ENCODE measurements at regions not wholly inside any gene's neighbourhood (a gene's known extent, or its start where the extent isn't known, plus 50 kb on each side); places are given as distances from the start of the nearest gene placed in this dataset.

- Histone ChIP-seq H3K4me1 (ENCODE audit: insufficient read depth, low read length) (peaks cover 11% of the 10 kb centered on the region; the same call in 1 of the 2 replicates), H3K4me3 (ENCODE audit: low read length) (no peak overlapping the region), H3K9ac (ENCODE audit: low read depth, low read length) (no peak overlapping the region), H3K27me3 (ENCODE audit: insufficient read depth, low read length) (no peaks in the 10 kb centered on the region), H3K27ac (ENCODE audit: low read depth, low read length) (no peak overlapping the region), H3K9me3 (ENCODE audit: insufficient read depth, low read depth, low read length) (0 out of 2 replicates have a peak, but pooled peaks cover 7% of the 10 kb centered on the region), H3K36me3 (ENCODE audit: insufficient read depth, low read length) (no peaks in the 10 kb centered on the region)
- 95% methylated on average over 4 of the region's 5 CpGs for WGBS
Observed at GRCh38 chr4:128668566-128668965, 140.9 kb upstream of the JADE1 start.

GRCh38 chr4:128665514-128665913, 144.0 kb upstream of the JADE1 start:
- 0 out of 2 replicates have a peak, but pooled peaks cover 5% of the 10 kb centered on the region for H3K9me3 ChIP-seq (ENCODE audit: insufficient read depth, low read depth, low read length)
- no peak overlapping the region for H3K9ac ChIP-seq (ENCODE audit: low read depth, low read length)
- H3K27ac ChIP-seq (ENCODE audit: low read depth, low read length): no peak overlapping the region
- H3K4me3 ChIP-seq (ENCODE audit: low read length): no peak overlapping the region
- H3K27me3 ChIP-seq (ENCODE audit: insufficient read depth, low read length): no peaks in the 10 kb centered on the region
- no peaks in the 10 kb centered on the region for H3K36me3 ChIP-seq (ENCODE audit: insufficient read depth, low read length)
- peaks cover 4% of the 10 kb centered on the region; the same call in 1 of the 2 replicates for H3K4me1 ChIP-seq (ENCODE audit: insufficient read depth, low read length)
- 100% methylated on average over 1 of the region's 2 CpGs for WGBS

GRCh38 chr4:128663325-128663724, 146.2 kb upstream of the JADE1 start:
- Histone ChIP-seq H3K27me3 (ENCODE audit: insufficient read depth, low read length) (no peaks in the 10 kb centered on the region), H3K9me3 (ENCODE audit: insufficient read depth, low read depth, low read length) (0 out of 2 replicates have a peak, but pooled peaks cover 5% of the 10 kb centered on the region), H3K36me3 (ENCODE audit: insufficient read depth, low read length) (no peaks in the 10 kb centered on the region), H3K4me3 (ENCODE audit: low read length) (no peak overlapping the region), H3K27ac (ENCODE audit: low read depth, low read length) (no peak overlapping the region), H3K4me1 (ENCODE audit: insufficient read depth, low read length) (peaks cover 4% of the 10 kb centered on the region; the same call in 1 of the 2 replicates), H3K9ac (ENCODE audit: low read depth, low read length) (no peak overlapping the region)
- 93% methylated on average over 3 of the region's 3 CpGs for WGBS

DNA sequence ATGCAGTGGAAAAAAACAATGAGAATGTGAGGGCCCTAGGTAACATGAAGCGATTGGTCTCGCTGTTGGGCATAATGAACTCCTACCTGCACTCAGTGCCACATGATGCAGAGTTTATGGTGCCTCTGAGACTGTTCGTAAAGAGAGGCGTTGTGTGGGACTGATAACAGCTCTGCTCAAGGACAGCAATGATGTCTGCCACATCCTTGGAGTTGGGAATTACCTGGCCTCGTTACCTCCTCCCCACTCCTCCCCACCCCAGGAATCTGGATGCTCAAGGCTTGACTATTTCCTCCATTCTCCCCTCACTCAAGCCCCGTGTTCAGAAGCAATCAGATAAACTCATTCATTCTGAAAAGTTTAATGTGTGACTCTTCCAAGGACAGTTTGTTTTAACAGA, 148.0 kb upstream of the JADE1 start:
- H3K4me3 ChIP-seq (ENCODE audit: low read length): no peak overlapping the region
- no peaks in the 10 kb centered on the region for H3K27me3 ChIP-seq (ENCODE audit: insufficient read depth, low read length)
- H3K4me1 ChIP-seq (ENCODE audit: insufficient read depth, low read length): peaks cover 4% of the 10 kb centered on the region; the same call in 1 of the 2 replicates
- no peaks in the 10 kb centered on the region for H3K36me3 ChIP-seq (ENCODE audit: insufficient read depth, low read length)
- no peak overlapping the region for H3K27ac ChIP-seq (ENCODE audit: low read depth, low read length)
- WGBS: 84% methylated on average over 6 of the region's 6 CpGs
- H3K9me3 ChIP-seq (ENCODE audit: insufficient read depth, low read depth, low read length): 0 out of 2 replicates have a peak, but pooled peaks cover 1% of the 10 kb centered on the region
- no peak overlapping the region for H3K9ac ChIP-seq (ENCODE audit: low read depth, low read length)

DNA sequence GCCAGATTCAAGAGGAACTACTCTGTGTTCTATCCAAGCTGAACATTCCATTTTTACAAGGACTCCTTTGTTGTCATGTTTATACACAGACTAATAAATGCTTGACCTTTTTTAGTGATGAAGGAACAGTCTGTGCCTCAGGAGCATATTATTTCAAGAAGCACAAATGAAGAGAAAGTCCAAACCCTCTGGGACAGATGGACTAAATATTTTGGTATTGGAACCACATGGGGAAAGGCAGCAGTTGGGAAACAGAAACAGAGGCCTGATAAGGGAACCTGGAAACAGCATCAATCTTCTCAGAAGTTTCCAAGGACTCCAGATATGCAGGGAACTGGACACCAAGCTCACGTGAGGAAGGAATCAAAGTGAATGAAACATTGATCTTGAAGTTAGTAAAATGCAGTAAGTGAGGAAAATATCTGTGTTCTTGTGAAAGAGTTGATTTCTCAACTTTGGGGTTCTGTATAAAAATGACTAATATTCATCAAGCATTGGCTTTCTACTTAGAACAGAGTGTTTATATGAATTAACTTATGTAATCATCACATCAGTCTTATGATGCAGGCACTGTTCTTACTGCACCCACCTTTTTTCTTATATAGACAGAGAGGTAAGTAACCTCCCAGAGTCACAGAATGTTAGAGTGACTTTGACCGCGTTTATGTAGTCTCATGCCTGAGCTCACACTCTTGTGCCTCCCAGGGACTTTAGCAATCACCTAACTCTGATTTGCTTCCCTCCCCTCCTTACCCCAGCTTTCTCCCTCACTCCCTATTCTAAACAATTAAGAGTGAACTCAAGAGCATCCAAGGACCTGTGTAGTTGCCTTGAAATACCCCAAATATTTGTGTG, 148.9 kb upstream of the JADE1 start:
- H3K9ac ChIP-seq (ENCODE audit: low read depth, low read length): no peak overlapping the region
- peaks cover 4% of the 10 kb centered on the region; the same call in 1 of the 2 replicates for H3K4me1 ChIP-seq (ENCODE audit: insufficient read depth, low read length)
- H3K9me3 ChIP-seq (ENCODE audit: insufficient read depth, low read depth, low read length): 0 out of 2 replicates have a peak, but pooled peaks cover under 1% of the 10 kb centered on the region
- no peaks in the 10 kb centered on the region for H3K36me3 ChIP-seq (ENCODE audit: insufficient read depth, low read length)
- no peak overlapping the region for H3K27ac ChIP-seq (ENCODE audit: low read depth, low read length)
- WGBS: 93% methylated on average over 3 of the region's 3 CpGs
- no peak overlapping the region for H3K4me3 ChIP-seq (ENCODE audit: low read length)
- H3K27me3 ChIP-seq (ENCODE audit: insufficient read depth, low read length): no peaks in the 10 kb centered on the region

- H3K9me3 ChIP-seq (ENCODE audit: insufficient read depth, low read depth, low read length): peaks cover 13% of the 10 kb centered on the region
- no peaks in the 10 kb centered on the region for H3K36me3 ChIP-seq (ENCODE audit: insufficient read depth, low read length)
- H3K27ac ChIP-seq (ENCODE audit: low read depth, low read length): no peak overlapping the region
- 96% methylated on average over 3 of the region's 4 CpGs for WGBS
- H3K27me3 ChIP-seq (ENCODE audit: insufficient read depth, low read length): no peaks in the 10 kb centered on the region
- no peak overlapping the region for H3K4me3 ChIP-seq (ENCODE audit: low read length)
- peaks cover 16% of the 10 kb centered on the region for H3K4me1 ChIP-seq (ENCODE audit: insufficient read depth, low read length)
- no peak overlapping the region for H3K9ac ChIP-seq (ENCODE audit: low read depth, low read length)
Observed at GRCh38 chr4:128658214-128658631, 151.3 kb upstream of the JADE1 start.

GRCh38 chr4:128657638-128658037, 151.9 kb upstream of the JADE1 start:
- WGBS: 92% methylated on average over 4 of the region's 4 CpGs

DNA sequence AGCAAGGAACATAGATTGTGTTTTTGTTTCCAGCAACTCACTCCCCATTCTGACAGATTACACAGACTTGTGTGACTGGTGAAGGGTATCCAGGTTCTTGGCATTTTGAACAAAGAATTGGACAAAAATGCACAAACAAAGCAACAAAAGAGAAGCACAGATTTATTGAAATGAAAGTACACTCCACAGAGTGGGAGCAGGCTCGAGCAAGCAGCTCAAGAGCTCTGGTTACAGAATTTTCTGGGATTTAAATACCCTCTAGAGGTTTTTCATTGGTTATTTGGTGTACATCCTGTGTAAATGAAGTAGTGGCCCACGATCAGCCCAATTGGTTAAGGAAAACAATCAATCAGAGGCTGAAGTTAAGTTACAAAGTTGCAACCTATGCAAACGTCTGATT, 155.0 kb upstream of the JADE1 start:
- Histone ChIP-seq H3K27me3 (ENCODE audit: insufficient read depth, low read length) (no peaks in the 10 kb centered on the region), H3K36me3 (ENCODE audit: insufficient read depth, low read length) (no peaks in the 10 kb centered on the region), H3K9ac (ENCODE audit: low read depth, low read length) (no peak overlapping the region), H3K27ac (ENCODE audit: low read depth, low read length) (peak overlapping the region; percentile 0; the same call in 1 of the 2 replicates), H3K4me3 (ENCODE audit: low read length) (no peak overlapping the region), H3K4me1 (ENCODE audit: insufficient read depth, low read length) (peaks cover 21% of the 10 kb centered on the region), H3K9me3 (ENCODE audit: insufficient read depth, low read depth, low read length) (peaks cover 13% of the 10 kb centered on the region)
- 91% methylated on average over 3 of the region's 3 CpGs for WGBS

More at GRCh38 chr4:128657638-128658037, 151.9 kb upstream of the JADE1 start:
- Histone ChIP-seq H3K9ac (ENCODE audit: low read depth, low read length) (no peak overlapping the region), H3K4me1 (ENCODE audit: insufficient read depth, low read length) (peaks cover 18% of the 10 kb centered on the region), H3K4me3 (ENCODE audit: low read length) (no peak overlapping the region), H3K9me3 (ENCODE audit: insufficient read depth, low read depth, low read length) (peaks cover 13% of the 10 kb centered on the region), H3K27me3 (ENCODE audit: insufficient read depth, low read length) (no peaks in the 10 kb centered on the region), H3K36me3 (ENCODE audit: insufficient read depth, low read length) (no peaks in the 10 kb centered on the region), H3K27ac (ENCODE audit: low read depth, low read length) (no peak overlapping the region)

DNA sequence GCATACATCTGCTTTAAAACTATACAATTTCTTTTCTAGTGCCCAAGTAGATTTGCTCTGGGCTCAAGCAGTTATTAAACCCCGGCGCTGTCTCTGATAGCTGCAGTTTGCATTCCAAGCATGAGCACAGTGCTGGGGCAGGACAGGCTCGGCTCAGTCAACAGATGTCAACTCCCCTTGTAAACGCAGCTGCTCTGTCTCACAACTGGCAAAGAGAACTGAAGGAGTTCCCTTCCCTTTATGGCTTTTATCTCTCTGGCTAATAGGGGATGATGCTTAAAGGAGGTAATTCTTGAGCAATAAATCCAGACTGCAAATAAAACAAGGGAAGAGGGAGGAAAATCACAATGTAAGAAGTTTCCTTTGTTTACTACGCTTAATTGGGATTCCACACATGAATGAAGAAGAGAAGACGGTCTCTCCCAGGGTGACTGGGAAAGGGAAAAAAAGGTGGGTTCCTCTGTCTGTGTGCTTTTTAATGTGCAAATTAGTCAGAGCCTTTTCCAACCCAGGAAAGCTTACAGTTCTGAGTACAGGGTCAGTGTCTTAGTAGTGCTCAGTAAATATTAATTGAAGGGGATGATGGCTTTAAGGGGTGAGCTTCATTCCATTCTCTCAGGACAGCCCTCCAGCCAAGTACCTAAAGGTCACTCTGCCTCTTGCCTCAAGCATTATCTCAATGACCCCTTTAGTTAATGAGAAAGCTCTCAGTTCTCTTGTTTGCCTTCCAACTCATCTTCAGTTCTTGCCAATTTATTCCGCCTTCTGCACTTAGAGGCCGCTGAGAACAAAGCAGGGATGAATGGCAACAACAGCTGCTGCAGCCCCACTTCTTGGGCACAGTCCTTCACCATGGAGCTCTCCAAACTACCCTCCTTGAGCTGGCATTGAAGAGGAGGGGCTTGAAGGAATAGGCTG, 155.7 kb upstream of the JADE1 start:
- Histone ChIP-seq H3K4me3 (ENCODE audit: low read length) (no peak overlapping the region), H3K4me1 (ENCODE audit: insufficient read depth, low read length) (peaks cover 28% of the 10 kb centered on the region), H3K27me3 (ENCODE audit: insufficient read depth, low read length) (no peaks in the 10 kb centered on the region), H3K9me3 (ENCODE audit: insufficient read depth, low read depth, low read length) (peaks cover 13% of the 10 kb centered on the region), H3K27ac (ENCODE audit: low read depth, low read length) (peak overlapping the region; percentile 59), H3K36me3 (ENCODE audit: insufficient read depth, low read length) (no peaks in the 10 kb centered on the region), H3K9ac (ENCODE audit: low read depth, low read length) (0 out of 2 replicates have a peak overlapping the region, but pooled peaks have one; percentile 31)
- 51% methylated on average over 8 of the region's 8 CpGs for WGBS

DNA sequence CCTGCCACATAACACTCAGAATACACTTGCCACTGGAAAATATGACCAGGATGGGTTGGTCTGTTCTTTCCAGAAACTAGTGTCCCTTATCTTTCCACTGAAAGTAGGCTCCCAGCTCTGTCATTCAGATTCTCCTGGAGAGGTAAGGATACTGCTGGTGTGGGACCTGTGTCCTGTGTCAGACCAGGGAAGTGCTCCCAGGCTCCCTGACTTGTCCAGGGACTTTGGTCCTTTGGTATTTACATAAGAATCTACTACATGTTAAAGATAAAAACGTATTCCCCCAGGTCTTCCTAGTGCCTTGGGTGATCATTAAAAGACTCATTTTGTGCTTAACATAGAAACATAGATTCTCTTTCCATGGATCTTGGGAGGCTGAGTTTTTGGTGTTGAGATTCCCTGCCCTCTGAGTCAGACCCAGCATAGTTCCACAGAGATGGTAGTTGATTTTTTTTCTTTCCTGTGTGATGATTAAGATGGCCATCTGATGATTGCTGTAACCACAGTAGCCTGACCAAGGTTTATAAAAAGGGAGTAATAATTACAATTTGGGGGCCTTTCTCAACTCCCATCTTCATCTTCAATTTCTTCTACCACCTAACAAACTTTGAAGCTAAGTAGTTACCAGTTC, 159.8 kb upstream of the JADE1 start:
- peaks cover 32% of the 10 kb centered on the region for H3K4me1 ChIP-seq (ENCODE audit: insufficient read depth, low read length)
- peaks cover 7% of the 10 kb centered on the region for H3K9me3 ChIP-seq (ENCODE audit: insufficient read depth, low read depth, low read length)
- no peaks in the 10 kb centered on the region for H3K27me3 ChIP-seq (ENCODE audit: insufficient read depth, low read length)
- H3K27ac ChIP-seq (ENCODE audit: low read depth, low read length): no peak overlapping the region
- H3K4me3 ChIP-seq (ENCODE audit: low read length): no peak overlapping the region
- H3K36me3 ChIP-seq (ENCODE audit: insufficient read depth, low read length): peaks cover 2% of the 10 kb centered on the region; the same call in 1 of the 2 replicates
- 43% methylated on average over 1 of the region's 1 CpG for WGBS
- H3K9ac ChIP-seq (ENCODE audit: low read depth, low read length): no peak overlapping the region

All from HUES64 (cell line).